ENCODE measurements at regions not wholly inside any gene's neighbourhood (a gene's known extent, or its start where the extent isn't known, plus 50 kb on each side); places are given as distances from the start of the nearest gene placed in this dataset.

GRCh38 chr6:137427656-137428290 lies 66.4 kb downstream of the OLIG3 start:
- CTCF ChIA-PET (ENCODE audit: partially characterized antibody) = interaction anchor here (0.6 to 2.0 kb wide), 5 partner anchors 8 to 1397 kb away, joined by 3 to 8 read pairs (median 5); no protein-coding TSS in a partner anchor
- Histone ChIP-seq H3K4me3 (ENCODE audit: extremely low read depth in 1 of 4, insufficient read depth in 2 of 4, low read depth in 3 of 4, low read length in 4 of 4) (no peak overlapping the region), H3K23ac (ENCODE audit: insufficient read length) (no peak overlapping the region), H3K4me1 (replicated peaks in 1 of 4; ENCODE audit: control insufficient read depth in 3 of 4, insufficient read depth in 4 of 4, low read length in 3 of 4) (peaks cover 2 to 8% (median 4%) of the 10 kb centered on the region in 4 experiments; a peak in 4 of 7 replicates), H2BK5ac (ENCODE audit: low read depth, low read length) (no peak overlapping the region), H3K4me2 (ENCODE audit: insufficient read depth in 1 of 2, low read depth in 2 of 2, low read length in 2 of 2) (no peak overlapping the region), H3K36me3 (ENCODE audit: control insufficient read depth in 2 of 4, insufficient read depth in 4 of 4, low read length in 3 of 4) (no peaks in the 10 kb centered on the region), H3K14ac (ENCODE audit: insufficient read length) (no peak overlapping the region), H2AFZ (ENCODE audit: low read length) (no peak overlapping the region), H3K4ac (replicated peaks; ENCODE audit: insufficient read length, low read depth, low read length) (no peak overlapping the region), H2BK20ac (ENCODE audit: low read length) (no peak overlapping the region), H3K56ac (replicated peaks; ENCODE audit: insufficient read length, low read depth, low read length) (no peak overlapping the region), H2BK12ac (ENCODE audit: low read depth, low read length) (no peak overlapping the region), H4K91ac (replicated peaks; ENCODE audit: insufficient read length, low read length) (no peak overlapping the region), H3K79me1 (ENCODE audit: low read depth, low read length) (no peaks in the 10 kb centered on the region), H4K20me1 (replicated peaks in 1 of 2; ENCODE audit: control insufficient read depth in 1 of 2, insufficient read depth in 2 of 2, low read length in 2 of 2) (no peaks in the 10 kb centered on the region), H3K9ac (replicated peaks in 1 of 4; ENCODE audit: extremely low read depth in 1 of 4, low read depth in 3 of 4, low read length in 3 of 4) (no peak overlapping the region), H2AK5ac (ENCODE audit: low read depth, low read length) (no peak overlapping the region), H3K27me3 (replicated peaks in 1 of 4; ENCODE audit: control insufficient read depth in 3 of 4, extremely low read depth in 1 of 4, insufficient read depth in 3 of 4, low read length in 3 of 4) (no peaks in the 10 kb centered on the region), H2BK120ac (replicated peaks; ENCODE audit: low read depth, low read length) (no peak overlapping the region), H4K8ac (ENCODE audit: extremely low read depth, insufficient read depth, low read length) (no peak overlapping the region), H3K18ac (ENCODE audit: extremely low read depth, low read length) (no peak overlapping the region), H3K23me2 (ENCODE audit: low read depth, low read length) (no peaks in the 10 kb centered on the region), H3K9me3 (ENCODE audit: insufficient read depth in 2 of 2, low read depth in 1 of 2, low read length in 1 of 2) (no peaks in the 10 kb centered on the region), H3K79me2 (ENCODE audit: control insufficient read depth in 1 of 2, insufficient read depth in 2 of 2, low read length in 2 of 2) (no peaks in the 10 kb centered on the region), H2BK15ac (ENCODE audit: low read length) (no peak overlapping the region), H3K27ac (ENCODE audit: low read depth, low read length) (no peak overlapping the region), H4K5ac (ENCODE audit: insufficient read length, low read depth, low read length) (no peak overlapping the region)
- DNase-seq (ENCODE audit: low read depth in 1 of 2, low spot score in 2 of 2) (no peak), FAIRE-seq (no peak)
- POLR2A ChIA-PET (ENCODE audit: partially characterized antibody) = no interaction called here
- 93% methylated on average over 7 of the region's 7 CpGs; no CpG with 5 or more reads in 1 of the 2 experiments for WGBS, 2 experiments (ENCODE audit: extremely low coverage in 1 of 2, insufficient coverage in 1 of 2, insufficient read length in 1 of 2, insufficient replicate concordance in 2 of 2, low coverage in 1 of 2, low lambda C conversion rate in 2 of 2, missing lambda C conversion rate in 1 of 2)
- no peak for TF ChIP-seq SRF (IDR thresholded peaks at IDR 0.05; ENCODE audit: low read depth, low read length)
- TF ChIP-seq JUND (IDR thresholded peaks at IDR 0.05; ENCODE audit: low read length) = no peak
- no peak for TF ChIP-seq EGR1 (IDR thresholded peaks at IDR 0.05; ENCODE audit: borderline replicate concordance, low read depth, low read length)
- no peak for TF ChIP-seq RXRA (IDR thresholded peaks at IDR 0.05; ENCODE audit: insufficient read depth, low read depth, low read length)
- TF ChIP-seq, protein P1, sequence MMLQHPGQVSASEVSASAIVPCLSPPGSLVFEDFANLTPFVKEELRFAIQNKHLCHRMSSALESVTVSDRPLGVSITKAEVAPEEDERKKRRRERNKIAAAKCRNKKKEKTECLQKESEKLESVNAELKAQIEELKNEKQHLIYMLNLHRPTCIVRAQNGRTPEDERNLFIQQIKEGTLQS (IDR thresholded peaks at IDR 0.05; ENCODE audit: insufficient read depth, low read depth, low read length) = no peak
- TF ChIP-seq BCL11A (IDR thresholded peaks at IDR 0.05; ENCODE audit: low read depth in 2 of 2, low read length in 2 of 2) = no peak
- no peak for TF ChIP-seq RFX5 (IDR thresholded peaks at IDR 0.05; ENCODE audit: borderline replicate concordance, low read depth, low read length)
- TF ChIP-seq, protein P2, sequence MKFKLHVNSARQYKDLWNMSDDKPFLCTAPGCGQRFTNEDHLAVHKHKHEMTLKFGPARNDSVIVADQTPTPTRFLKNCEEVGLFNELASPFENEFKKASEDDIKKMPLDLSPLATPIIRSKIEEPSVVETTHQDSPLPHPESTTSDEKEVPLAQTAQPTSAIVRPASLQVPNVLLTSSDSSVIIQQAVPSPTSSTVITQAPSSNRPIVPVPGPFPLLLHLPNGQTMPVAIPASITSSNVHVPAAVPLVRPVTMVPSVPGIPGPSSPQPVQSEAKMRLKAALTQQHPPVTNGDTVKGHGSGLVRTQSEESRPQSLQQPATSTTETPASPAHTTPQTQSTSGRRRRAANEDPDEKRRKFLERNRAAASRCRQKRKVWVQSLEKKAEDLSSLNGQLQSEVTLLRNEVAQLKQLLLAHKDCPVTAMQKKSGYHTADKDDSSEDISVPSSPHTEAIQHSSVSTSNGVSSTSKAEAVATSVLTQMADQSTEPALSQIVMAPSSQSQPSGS (IDR thresholded peaks at IDR 0.05; ENCODE audit: low read length) = no peak
- no peak for TF ChIP-seq RAD21 (IDR thresholded peaks at IDR 0.05 in 1 of 2, conservative IDR thresholded peaks at IDR 0.05 in 1 of 2; ENCODE audit: low read depth in 2 of 2, low read length in 2 of 2)
- TF ChIP-seq JUN (IDR thresholded peaks at IDR 0.05; ENCODE audit: low read depth, low read length) = no peak
- no peak for TF ChIP-seq CREB1 (IDR thresholded peaks at IDR 0.05)
- no peak for TF ChIP-seq KDM4A (IDR thresholded peaks at IDR 0.05; ENCODE audit: low read depth, low read length, severe bottlenecking)

Measured in H1 (cell line).